ENCODE measurements at regions not wholly inside any gene's neighbourhood (a gene's known extent, or its start where the extent isn't known, plus 50 kb on each side); places are given as distances from the start of the nearest gene placed in this dataset.

- TF ChIP-seq ARID4B (CRISPR knock-in tag; IDR thresholded peaks at IDR 0.05; ENCODE audit: borderline replicate concordance) (no peak), ZNF512 (CRISPR knock-in tag; IDR thresholded peaks at IDR 0.05; ENCODE audit: borderline replicate concordance) (no peak), JUN (CRISPR knock-in tag; IDR thresholded peaks at IDR 0.05) (no peak), GTF2I (CRISPR knock-in tag; conservative IDR thresholded peaks at IDR 0.05) (no peak), PRRX2 (CRISPR knock-in tag; IDR thresholded peaks at IDR 0.05) (no peak)
These were observed 69.3 kb upstream of the SMAD3 start (continued) for GRCh38 chr15:66996094-66996493.

- ATAC-seq: no peak
- POLR2A ChIA-PET: no interaction called here
- peaks cover 3% of the 10 kb centered on the region; the same call in 1 of the 2 replicates for H3K4me1 Mint-ChIP-seq
- CTCF ChIA-PET: no interaction called here
- no peak overlapping the region for H3K4me3 Mint-ChIP-seq
- no peak for DNase-seq (ENCODE audit: low spot score)
- H3K27me3 Mint-ChIP-seq (ENCODE audit: low read depth): no peaks in the 10 kb centered on the region
- no peak overlapping the region for H3K27ac Mint-ChIP-seq
- peaks cover 7% of the 10 kb centered on the region for H3K9me3 Mint-ChIP-seq
- 0 out of 2 replicates have a peak, but pooled peaks cover 5% of the 10 kb centered on the region for H3K36me3 Mint-ChIP-seq
- TF ChIP-seq PREB (CRISPR knock-in tag; IDR thresholded peaks at IDR 0.05; ENCODE audit: borderline replicate concordance) (no peak), CREB1 (CRISPR knock-in tag; IDR thresholded peaks at IDR 0.05) (no peak), ZNF232 (CRISPR knock-in tag; IDR thresholded peaks at IDR 0.05) (no peak), CTCF (IDR thresholded peaks at IDR 0.05) (no peak), MYBL2 (CRISPR knock-in tag; IDR thresholded peaks at IDR 0.05) (no peak), JUN (CRISPR knock-in tag; IDR thresholded peaks at IDR 0.05) (no peak), NFATC4 (CRISPR knock-in tag; IDR thresholded peaks at IDR 0.05) (no peak), ZNF425 (CRISPR knock-in tag; conservative IDR thresholded peaks at IDR 0.05) (no peak), RORB (CRISPR knock-in tag; IDR thresholded peaks at IDR 0.05) (no peak), ATF3 (CRISPR knock-in tag; conservative IDR thresholded peaks at IDR 0.05) (no peak), NFYB (CRISPR knock-in tag; conservative IDR thresholded peaks at IDR 0.05; ENCODE audit: low read depth) (no peak), MAX (CRISPR knock-in tag; IDR thresholded peaks at IDR 0.05) (no peak), MLX (CRISPR knock-in tag; IDR thresholded peaks at IDR 0.05) (no peak), ZNF138 (CRISPR knock-in tag; conservative IDR thresholded peaks at IDR 0.05) (no peak), ZNF263 (CRISPR knock-in tag; IDR thresholded peaks at IDR 0.05; ENCODE audit: low read depth) (no peak), ZBTB43 (CRISPR knock-in tag; IDR thresholded peaks at IDR 0.05) (no peak), USF2 (CRISPR knock-in tag; IDR thresholded peaks at IDR 0.05) (no peak), EMX1 (CRISPR knock-in tag; IDR thresholded peaks at IDR 0.05) (no peak), JAZF1 (CRISPR knock-in tag; IDR thresholded peaks at IDR 0.05) (no peak)
These were observed 68.2 kb upstream of the SMAD3 start for GRCh38 chr15:66997212-66997611.
